ENCODE measurements at regions not wholly inside any gene's neighbourhood (a gene's known extent, or its start where the extent isn't known, plus 50 kb on each side); places are given as distances from the start of the nearest gene placed in this dataset.

DNA sequence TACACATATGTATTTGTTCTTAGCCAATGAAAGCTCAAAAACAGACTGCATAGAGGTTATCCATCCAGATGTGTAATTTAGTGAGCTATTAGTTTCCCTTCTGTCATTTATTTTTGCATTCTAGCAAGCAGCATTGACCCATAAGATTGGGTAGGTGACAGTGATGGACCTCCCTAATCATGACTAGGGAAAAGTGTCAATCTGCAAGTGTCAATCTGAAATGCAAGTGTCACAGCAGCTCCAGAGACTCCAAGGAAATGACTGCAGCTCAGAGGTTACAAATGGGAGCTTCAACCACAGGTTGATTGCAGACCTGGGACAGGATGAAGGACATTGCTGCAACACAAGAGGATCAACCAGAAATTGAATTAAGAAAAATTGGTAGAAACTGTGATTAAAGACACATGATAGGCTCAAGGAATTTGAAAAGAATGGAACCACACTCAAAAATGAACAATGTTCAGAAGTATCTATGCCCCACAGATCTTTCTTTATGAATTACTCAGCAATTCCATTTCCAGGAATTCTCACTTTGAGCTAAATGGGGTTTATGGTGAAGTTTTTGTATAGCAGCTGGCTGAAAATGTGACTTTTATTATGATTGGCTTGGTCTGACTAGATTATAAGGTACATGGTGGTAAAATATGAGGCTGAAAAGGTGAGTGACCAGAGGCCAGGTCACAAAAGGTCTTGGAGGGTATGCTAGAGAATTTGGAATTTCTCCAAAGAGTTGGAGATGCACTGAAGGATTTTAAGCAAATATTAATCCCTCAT, 59.6 kb upstream of the HTR4 start:
- TF ChIP-seq, protein P1, sequence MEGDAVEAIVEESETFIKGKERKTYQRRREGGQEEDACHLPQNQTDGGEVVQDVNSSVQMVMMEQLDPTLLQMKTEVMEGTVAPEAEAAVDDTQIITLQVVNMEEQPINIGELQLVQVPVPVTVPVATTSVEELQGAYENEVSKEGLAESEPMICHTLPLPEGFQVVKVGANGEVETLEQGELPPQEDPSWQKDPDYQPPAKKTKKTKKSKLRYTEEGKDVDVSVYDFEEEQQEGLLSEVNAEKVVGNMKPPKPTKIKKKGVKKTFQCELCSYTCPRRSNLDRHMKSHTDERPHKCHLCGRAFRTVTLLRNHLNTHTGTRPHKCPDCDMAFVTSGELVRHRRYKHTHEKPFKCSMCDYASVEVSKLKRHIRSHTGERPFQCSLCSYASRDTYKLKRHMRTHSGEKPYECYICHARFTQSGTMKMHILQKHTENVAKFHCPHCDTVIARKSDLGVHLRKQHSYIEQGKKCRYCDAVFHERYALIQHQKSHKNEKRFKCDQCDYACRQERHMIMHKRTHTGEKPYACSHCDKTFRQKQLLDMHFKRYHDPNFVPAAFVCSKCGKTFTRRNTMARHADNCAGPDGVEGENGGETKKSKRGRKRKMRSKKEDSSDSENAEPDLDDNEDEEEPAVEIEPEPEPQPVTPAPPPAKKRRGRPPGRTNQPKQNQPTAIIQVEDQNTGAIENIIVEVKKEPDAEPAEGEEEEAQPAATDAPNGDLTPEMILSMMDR (IDR thresholded peaks at IDR 0.05; ENCODE audit: poor library complexity) = no peak
- TF ChIP-seq EZH2 (IDR thresholded peaks at IDR 0.05; ENCODE audit: borderline replicate concordance) (no peak), EZH2phosphoT487 (IDR thresholded peaks at IDR 0.05; ENCODE audit: low read depth, severe bottlenecking, unreplicated experiment) (no peak)

All from hepatocyte (in vitro differentiated cells).